ENCODE measurements at regions not wholly inside any gene's neighbourhood (a gene's known extent, or its start where the extent isn't known, plus 50 kb on each side); places are given as distances from the start of the nearest gene placed in this dataset.

GRCh38 chr6:9404351-9405146 lies 969.2 kb upstream of the SLC35B3 start:
- no peak for TF ChIP-seq REST (IDR thresholded peaks at IDR 0.05; ENCODE audit: low read depth)
- no peak for TF ChIP-seq CEBPB (IDR thresholded peaks at IDR 0.05)
- TF ChIP-seq TAF1 (IDR thresholded peaks at IDR 0.05; ENCODE audit: low read depth), result no peak
- no peak for TF ChIP-seq NFIC (IDR thresholded peaks at IDR 0.05)

Measured in Ishikawa (cell line).